H9 (cell line): ENCODE measurements at regions not wholly inside any gene's neighbourhood (a gene's known extent, or its start where the extent isn't known, plus 50 kb on each side); places are given as distances from the start of the nearest gene placed in this dataset.

Source experiments
- DNase-seq: peaks from one replicate; pipeline ENCODE4 v3.0.0-alpha.2; 2017
- H2AFZ ChIP-seq: one replicate; pipeline ENCODE4 v1.6.1; 2013; ENCODE audit warnings: mild to moderate bottlenecking, low read length, control low read depth, moderate library complexity
- H2AK5ac ChIP-seq: 2 replicates; pipeline ENCODE4 v1.6.1; 2013; ENCODE audit warnings: low read length, control low read depth, mixed read lengths; ENCODE audit not compliant: insufficient read length
- H2BK120ac ChIP-seq: one replicate; pipeline ENCODE4 v1.6.1; 2013; ENCODE audit warnings: low read depth, mild to moderate bottlenecking, low read length, control low read depth, inconsistent platforms; ENCODE audit not compliant: poor library complexity, severe bottlenecking
- H2BK12ac ChIP-seq: 2 replicates; pipeline ENCODE4 v1.6.1; 2013; ENCODE audit warnings: low read length, control low read depth, mixed read lengths, low read depth; ENCODE audit not compliant: insufficient read length
- H2BK15ac ChIP-seq: 2 replicates; pipeline ENCODE4 v1.6.1; 2013; ENCODE audit warnings: low read depth, low read length, control low read depth
- H2BK20ac ChIP-seq: one replicate; pipeline ENCODE4 v1.6.1; 2013; ENCODE audit warnings: low read depth, mild to moderate bottlenecking, low read length, control low read depth, inconsistent platforms; ENCODE audit not compliant: poor library complexity, severe bottlenecking
- H2BK5ac ChIP-seq: 2 replicates; pipeline ENCODE4 v1.6.1; 2013; ENCODE audit warnings: low read length, control low read depth, mixed read lengths; ENCODE audit not compliant: insufficient read length
- H3K14ac ChIP-seq: 2 replicates; pipeline ENCODE4 v1.6.1; 2013; ENCODE audit warnings: low read length, control low read depth; ENCODE audit not compliant: insufficient read depth
- H3K18ac ChIP-seq: 2 replicates; pipeline ENCODE4 v1.6.1; 2013; ENCODE audit warnings: low read depth, mild to moderate bottlenecking, mixed read lengths, low read length, control low read depth; ENCODE audit not compliant: insufficient read length
- H3K23ac ChIP-seq: 2 replicates; pipeline ENCODE4 v1.6.1; 2013; ENCODE audit warnings: low read length, control low read depth, mixed read lengths, low read depth; ENCODE audit not compliant: insufficient read length
- H3K23me2 ChIP-seq: 2 replicates; pipeline ENCODE4 v1.6.1; 2013; ENCODE audit warnings: low read depth, mild to moderate bottlenecking, mixed read lengths, low read length, control low read depth; ENCODE audit not compliant: insufficient read length, poor library complexity, severe bottlenecking
- H3K27ac ChIP-seq: 2 replicates; pipeline ENCODE4 v1.5.1; 2013; ENCODE audit warnings: low read length, control low read depth, mixed read lengths, low read depth; ENCODE audit not compliant: insufficient read length
- H3K27me3 ChIP-seq: 2 replicates; pipeline ENCODE4 v1.6.1; 2013; ENCODE audit warnings: low read length, control low read depth, inconsistent platforms; ENCODE audit not compliant: insufficient read depth
- H3K4ac ChIP-seq: 2 replicates; pipeline ENCODE4 v1.6.1; 2013; ENCODE audit warnings: low read depth, mild to moderate bottlenecking, control low read depth, inconsistent platforms, low read length, moderate library complexity
- H3K4me1 ChIP-seq: 2 replicates; pipeline ENCODE4 v1.6.1; 2013; ENCODE audit warnings: low read length, control low read depth, inconsistent platforms; ENCODE audit not compliant: insufficient read depth
- H3K4me2 ChIP-seq: 2 replicates; pipeline ENCODE4 v1.6.1; 2013; ENCODE audit warnings: low read length, control low read depth, mixed read lengths; ENCODE audit not compliant: insufficient read length, insufficient read depth
- H3K56ac ChIP-seq: 2 replicates; pipeline ENCODE4 v1.6.1; 2013; ENCODE audit warnings: low read depth, mild to moderate bottlenecking, mixed read lengths, low read length, control low read depth; ENCODE audit not compliant: insufficient read length
- H3K79me1 ChIP-seq: 2 replicates; pipeline ENCODE4 v1.6.1; 2013; ENCODE audit warnings: low read depth, mild to moderate bottlenecking, moderate library complexity, low read length, control low read depth, inconsistent platforms; ENCODE audit not compliant: insufficient read depth, poor library complexity, severe bottlenecking
- H3K79me2 ChIP-seq: 2 replicates; pipeline ENCODE4 v1.6.1; 2013; ENCODE audit warnings: low read length, control low read depth, inconsistent platforms; ENCODE audit not compliant: insufficient read depth
- H3K9ac ChIP-seq: 2 replicates; pipeline ENCODE4 v1.6.1; 2013; ENCODE audit warnings: low read length, control low read depth, mixed read lengths; ENCODE audit not compliant: insufficient read length; ENCODE audit errors: extremely low read depth
- H3K9me3 ChIP-seq: one replicate; pipeline ENCODE4 v1.6.1; 2013; ENCODE audit warnings: low read depth, low read length, inconsistent platforms; ENCODE audit not compliant: control insufficient read depth
- H3T11ph ChIP-seq: one replicate; pipeline ENCODE4 v1.6.1; 2013; ENCODE audit warnings: mild to moderate bottlenecking, low read length, control low read depth, inconsistent platforms
- H4K20me1 ChIP-seq: one replicate; pipeline ENCODE4 v1.6.1; 2013; ENCODE audit not compliant: control insufficient read depth, insufficient read length, insufficient read depth
- H4K5ac ChIP-seq: 2 replicates; pipeline ENCODE4 v1.6.1; 2013; ENCODE audit warnings: low read depth, mild to moderate bottlenecking, mixed read lengths, low read length, control low read depth; ENCODE audit not compliant: insufficient read length
- H4K8ac ChIP-seq: replicated peaks from 2 replicates; pipeline ENCODE4 v1.6.1; 2013; ENCODE audit warnings: low read length, control low read depth, mixed read lengths, low read depth; ENCODE audit not compliant: insufficient read length
- H4K91ac ChIP-seq: 2 replicates; pipeline ENCODE4 v1.6.1; 2013; ENCODE audit warnings: low read depth, mild to moderate bottlenecking, moderate library complexity, mixed read lengths, low read length, control low read depth; ENCODE audit not compliant: insufficient read length
- H3K27ac Mint-ChIP-seq, 3 experiments: 2 replicates in 2 of 3; 3 replicates in 1 of 3; pipeline ENCODE4 v1.8.0; 2020 to 2021; ENCODE audit warnings: mixed read lengths in 3 of 3, mild to moderate bottlenecking in 1 of 3, moderate library complexity in 1 of 3
- H3K27me3 Mint-ChIP-seq: 2 replicates; pipeline ENCODE4 v1.8.0; 2021; ENCODE audit warnings: low read depth, mild to moderate bottlenecking, moderate library complexity, mixed read lengths
- H3K36me3 Mint-ChIP-seq, 3 experiments: 2 replicates in 2 of 3; 3 replicates in 1 of 3; pipeline ENCODE4 v1.8.0; 2020 to 2021; ENCODE audit warnings: low read depth in 3 of 3, mixed read lengths in 3 of 3; ENCODE audit not compliant: insufficient read depth in 1 of 3
- H3K4me1 Mint-ChIP-seq, 2 experiments: 2 replicates each; pipeline ENCODE4 v1.8.0; 2020; ENCODE audit warnings: mixed read lengths in 2 of 2
- H3K4me3 Mint-ChIP-seq, 2 experiments: 2 replicates in 1 of 2; 3 replicates in 1 of 2; pipeline ENCODE4 v1.8.0; 2020 to 2021; ENCODE audit warnings: mild to moderate bottlenecking in 2 of 2, mixed read lengths in 2 of 2, moderate library complexity in 1 of 2
- H3K9me3 Mint-ChIP-seq, 2 experiments: 2 replicates in 1 of 2; 3 replicates in 1 of 2; pipeline ENCODE4 v1.8.0; 2020; ENCODE audit warnings: mild to moderate bottlenecking in 2 of 2, mixed read lengths in 2 of 2, moderate library complexity in 1 of 2
- WGBS: extraction: QIAGEN DNeasy Blood & Tissue Kit; methylation state at CpG from one replicate; pipeline ENCODE4 v1.1.7; 2013; ENCODE audit warnings: missing lambda C conversion rate, low lambda C conversion rate, mixed read lengths; ENCODE audit not compliant: insufficient read length; ENCODE audit errors: extremely low coverage; 5-methylcytosine and 5-hydroxymethylcytosine counted together
- TF ChIP-seq, protein P1 (sequence below): fragments of 200-600 bp; sonication (generic); conservative IDR thresholded peaks from 3 replicates; pipeline ENCODE4 v1.8.0; 2021; ENCODE audit warnings: antibody characterized with exemption, mild to moderate bottlenecking

GRCh38 chrX:95836517-95836916 is 848.1 kb upstream of the DIAPH2 start:
- Histone ChIP-seq H3K79me2 (no peaks in the 10 kb centered on the region), H3K27me3 (no peaks in the 10 kb centered on the region), H3K18ac (no peak overlapping the region), H2BK15ac (no peak overlapping the region), H3T11ph (no peak overlapping the region), H3K23me2 (no peaks in the 10 kb centered on the region), H2AK5ac (no peak overlapping the region), H2BK20ac (no peak overlapping the region), H3K4me2 (no peak overlapping the region), H4K20me1 (no peaks in the 10 kb centered on the region), H3K27ac (no peak overlapping the region), H2BK120ac (no peak overlapping the region), H3K23ac (no peak overlapping the region), H3K4ac (no peak overlapping the region), H2BK5ac (no peak overlapping the region), H3K79me1 (no peaks in the 10 kb centered on the region), H2AFZ (no peak overlapping the region), H3K4me1 (no peaks in the 10 kb centered on the region), H3K9ac (no peak overlapping the region), H3K56ac (no peak overlapping the region), H3K9me3 (no peaks in the 10 kb centered on the region), H4K8ac (no peak overlapping the region), H4K91ac (no peak overlapping the region), H3K14ac (no peak overlapping the region; the same call in 1 of the 2 replicates), H4K5ac (no peak overlapping the region), H2BK12ac (no peak overlapping the region)
- H3K27me3 Mint-ChIP-seq: peaks cover 3% of the 10 kb centered on the region; the same call in 1 of the 2 replicates
- peaks cover 0 to 4% (median 0%) of the 10 kb centered on the region in 3 experiments; a peak in 3 of 7 replicates for H3K36me3 Mint-ChIP-seq
- TF ChIP-seq, protein P1, sequence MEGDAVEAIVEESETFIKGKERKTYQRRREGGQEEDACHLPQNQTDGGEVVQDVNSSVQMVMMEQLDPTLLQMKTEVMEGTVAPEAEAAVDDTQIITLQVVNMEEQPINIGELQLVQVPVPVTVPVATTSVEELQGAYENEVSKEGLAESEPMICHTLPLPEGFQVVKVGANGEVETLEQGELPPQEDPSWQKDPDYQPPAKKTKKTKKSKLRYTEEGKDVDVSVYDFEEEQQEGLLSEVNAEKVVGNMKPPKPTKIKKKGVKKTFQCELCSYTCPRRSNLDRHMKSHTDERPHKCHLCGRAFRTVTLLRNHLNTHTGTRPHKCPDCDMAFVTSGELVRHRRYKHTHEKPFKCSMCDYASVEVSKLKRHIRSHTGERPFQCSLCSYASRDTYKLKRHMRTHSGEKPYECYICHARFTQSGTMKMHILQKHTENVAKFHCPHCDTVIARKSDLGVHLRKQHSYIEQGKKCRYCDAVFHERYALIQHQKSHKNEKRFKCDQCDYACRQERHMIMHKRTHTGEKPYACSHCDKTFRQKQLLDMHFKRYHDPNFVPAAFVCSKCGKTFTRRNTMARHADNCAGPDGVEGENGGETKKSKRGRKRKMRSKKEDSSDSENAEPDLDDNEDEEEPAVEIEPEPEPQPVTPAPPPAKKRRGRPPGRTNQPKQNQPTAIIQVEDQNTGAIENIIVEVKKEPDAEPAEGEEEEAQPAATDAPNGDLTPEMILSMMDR: no peak
- no CpG with 5 or more reads among the region's 1 CpG for WGBS
- H3K4me3 Mint-ChIP-seq: no peak overlapping the region
- peaks cover 3 to 5% of the 10 kb centered on the region in 2 experiments; a peak in 3 of 5 replicates for H3K9me3 Mint-ChIP-seq
- DNase-seq: no peak
- no peak overlapping the region for H3K27ac Mint-ChIP-seq
- 0 out of 4 replicates have a peak, but pooled peaks cover 0 to 4% of the 10 kb centered on the region in 2 experiments for H3K4me1 Mint-ChIP-seq
